ENCODE measurements at regions not wholly inside any gene's neighbourhood (a gene's known extent, or its start where the extent isn't known, plus 50 kb on each side); places are given as distances from the start of the nearest gene placed in this dataset.

DNA sequence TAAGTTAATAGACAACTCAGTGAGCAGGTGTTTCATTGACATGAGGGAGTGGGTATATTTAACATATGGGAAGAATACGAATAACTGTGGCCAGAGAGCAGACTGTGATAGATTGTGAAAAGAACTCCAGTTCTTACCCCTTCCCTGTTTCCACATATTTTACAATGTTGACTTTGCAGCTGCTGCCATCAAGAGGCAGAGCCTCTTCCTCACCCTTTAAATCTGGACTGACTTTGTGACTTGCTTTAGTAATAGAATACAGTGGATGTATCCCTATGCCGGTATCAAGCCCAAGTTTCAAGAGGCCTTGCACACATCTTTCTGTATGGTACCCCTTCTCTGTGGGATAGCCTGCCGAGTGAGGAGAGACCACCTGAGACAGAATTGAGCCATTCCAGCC is 356.7 kb downstream of the ETNK1 start:
- in situ Hi-C loops (cut with MboI): no loop called here
- TF ChIP-seq, protein P1, sequence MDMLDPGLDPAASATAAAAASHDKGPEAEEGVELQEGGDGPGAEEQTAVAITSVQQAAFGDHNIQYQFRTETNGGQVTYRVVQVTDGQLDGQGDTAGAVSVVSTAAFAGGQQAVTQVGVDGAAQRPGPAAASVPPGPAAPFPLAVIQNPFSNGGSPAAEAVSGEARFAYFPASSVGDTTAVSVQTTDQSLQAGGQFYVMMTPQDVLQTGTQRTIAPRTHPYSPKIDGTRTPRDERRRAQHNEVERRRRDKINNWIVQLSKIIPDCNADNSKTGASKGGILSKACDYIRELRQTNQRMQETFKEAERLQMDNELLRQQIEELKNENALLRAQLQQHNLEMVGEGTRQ (IDR thresholded peaks at IDR 0.05; ENCODE audit: borderline replicate concordance, low read depth, low read length): no peak
- TF ChIP-seq, protein P2, sequence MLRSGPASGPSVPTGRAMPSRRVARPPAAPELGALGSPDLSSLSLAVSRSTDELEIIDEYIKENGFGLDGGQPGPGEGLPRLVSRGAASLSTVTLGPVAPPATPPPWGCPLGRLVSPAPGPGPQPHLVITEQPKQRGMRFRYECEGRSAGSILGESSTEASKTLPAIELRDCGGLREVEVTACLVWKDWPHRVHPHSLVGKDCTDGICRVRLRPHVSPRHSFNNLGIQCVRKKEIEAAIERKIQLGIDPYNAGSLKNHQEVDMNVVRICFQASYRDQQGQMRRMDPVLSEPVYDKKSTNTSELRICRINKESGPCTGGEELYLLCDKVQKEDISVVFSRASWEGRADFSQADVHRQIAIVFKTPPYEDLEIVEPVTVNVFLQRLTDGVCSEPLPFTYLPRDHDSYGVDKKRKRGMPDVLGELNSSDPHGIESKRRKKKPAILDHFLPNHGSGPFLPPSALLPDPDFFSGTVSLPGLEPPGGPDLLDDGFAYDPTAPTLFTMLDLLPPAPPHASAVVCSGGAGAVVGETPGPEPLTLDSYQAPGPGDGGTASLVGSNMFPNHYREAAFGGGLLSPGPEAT (IDR thresholded peaks at IDR 0.05; ENCODE audit: low read depth): no peak
- no peak for TF ChIP-seq MYC (IDR thresholded peaks at IDR 0.05; ENCODE audit: insufficient read depth, insufficient read length, insufficient replicate concordance, low read length, severe bottlenecking)
- no peak for TF ChIP-seq FOS (IDR thresholded peaks at IDR 0.05; ENCODE audit: borderline replicate concordance, extremely low read depth, insufficient read length)
- TF ChIP-seq, protein P3, sequence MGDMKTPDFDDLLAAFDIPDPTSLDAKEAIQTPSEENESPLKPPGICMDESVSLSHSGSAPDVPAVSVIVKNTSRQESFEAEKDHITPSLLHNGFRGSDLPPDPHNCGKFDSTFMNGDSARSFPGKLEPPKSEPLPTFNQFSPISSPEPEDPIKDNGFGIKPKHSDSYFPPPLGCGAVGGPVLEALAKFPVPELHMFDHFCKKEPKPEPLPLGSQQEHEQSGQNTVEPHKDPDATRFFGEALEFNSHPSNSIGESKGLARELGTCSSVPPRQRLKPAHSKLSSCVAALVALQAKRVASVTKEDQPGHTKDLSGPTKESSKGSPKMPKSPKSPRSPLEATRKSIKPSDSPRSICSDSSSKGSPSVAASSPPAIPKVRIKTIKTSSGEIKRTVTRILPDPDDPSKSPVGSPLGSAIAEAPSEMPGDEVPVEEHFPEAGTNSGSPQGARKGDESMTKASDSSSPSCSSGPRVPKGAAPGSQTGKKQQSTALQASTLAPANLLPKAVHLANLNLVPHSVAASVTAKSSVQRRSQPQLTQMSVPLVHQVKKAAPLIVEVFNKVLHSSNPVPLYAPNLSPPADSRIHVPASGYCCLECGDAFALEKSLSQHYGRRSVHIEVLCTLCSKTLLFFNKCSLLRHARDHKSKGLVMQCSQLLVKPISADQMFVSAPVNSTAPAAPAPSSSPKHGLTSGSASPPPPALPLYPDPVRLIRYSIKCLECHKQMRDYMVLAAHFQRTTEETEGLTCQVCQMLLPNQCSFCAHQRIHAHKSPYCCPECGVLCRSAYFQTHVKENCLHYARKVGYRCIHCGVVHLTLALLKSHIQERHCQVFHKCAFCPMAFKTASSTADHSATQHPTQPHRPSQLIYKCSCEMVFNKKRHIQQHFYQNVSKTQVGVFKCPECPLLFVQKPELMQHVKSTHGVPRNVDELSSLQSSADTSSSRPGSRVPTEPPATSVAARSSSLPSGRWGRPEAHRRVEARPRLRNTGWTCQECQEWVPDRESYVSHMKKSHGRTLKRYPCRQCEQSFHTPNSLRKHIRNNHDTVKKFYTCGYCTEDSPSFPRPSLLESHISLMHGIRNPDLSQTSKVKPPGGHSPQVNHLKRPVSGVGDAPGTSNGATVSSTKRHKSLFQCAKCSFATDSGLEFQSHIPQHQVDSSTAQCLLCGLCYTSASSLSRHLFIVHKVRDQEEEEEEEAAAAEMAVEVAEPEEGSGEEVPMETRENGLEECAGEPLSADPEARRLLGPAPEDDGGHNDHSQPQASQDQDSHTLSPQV (IDR thresholded peaks at IDR 0.05): no peak
- TF ChIP-seq CBFB (IDR thresholded peaks at IDR 0.05; ENCODE audit: low read depth): no peak
- TF ChIP-seq WRNIP1 (IDR thresholded peaks at IDR 0.05; ENCODE audit: borderline replicate concordance, low read depth, low read length): no peak
- TF ChIP-seq SP1 (IDR thresholded peaks at IDR 0.05; ENCODE audit: low read depth, low read length): no peak
- TF ChIP-seq NBN (IDR thresholded peaks at IDR 0.05): no peak
- TF ChIP-seq, protein P4, sequence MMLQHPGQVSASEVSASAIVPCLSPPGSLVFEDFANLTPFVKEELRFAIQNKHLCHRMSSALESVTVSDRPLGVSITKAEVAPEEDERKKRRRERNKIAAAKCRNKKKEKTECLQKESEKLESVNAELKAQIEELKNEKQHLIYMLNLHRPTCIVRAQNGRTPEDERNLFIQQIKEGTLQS (IDR thresholded peaks at IDR 0.05; ENCODE audit: borderline replicate concordance, extremely low read depth, low read depth, low read length): no peak
- TF ChIP-seq RAD51 (IDR thresholded peaks at IDR 0.05): no peak
- TF ChIP-seq, protein P5, sequence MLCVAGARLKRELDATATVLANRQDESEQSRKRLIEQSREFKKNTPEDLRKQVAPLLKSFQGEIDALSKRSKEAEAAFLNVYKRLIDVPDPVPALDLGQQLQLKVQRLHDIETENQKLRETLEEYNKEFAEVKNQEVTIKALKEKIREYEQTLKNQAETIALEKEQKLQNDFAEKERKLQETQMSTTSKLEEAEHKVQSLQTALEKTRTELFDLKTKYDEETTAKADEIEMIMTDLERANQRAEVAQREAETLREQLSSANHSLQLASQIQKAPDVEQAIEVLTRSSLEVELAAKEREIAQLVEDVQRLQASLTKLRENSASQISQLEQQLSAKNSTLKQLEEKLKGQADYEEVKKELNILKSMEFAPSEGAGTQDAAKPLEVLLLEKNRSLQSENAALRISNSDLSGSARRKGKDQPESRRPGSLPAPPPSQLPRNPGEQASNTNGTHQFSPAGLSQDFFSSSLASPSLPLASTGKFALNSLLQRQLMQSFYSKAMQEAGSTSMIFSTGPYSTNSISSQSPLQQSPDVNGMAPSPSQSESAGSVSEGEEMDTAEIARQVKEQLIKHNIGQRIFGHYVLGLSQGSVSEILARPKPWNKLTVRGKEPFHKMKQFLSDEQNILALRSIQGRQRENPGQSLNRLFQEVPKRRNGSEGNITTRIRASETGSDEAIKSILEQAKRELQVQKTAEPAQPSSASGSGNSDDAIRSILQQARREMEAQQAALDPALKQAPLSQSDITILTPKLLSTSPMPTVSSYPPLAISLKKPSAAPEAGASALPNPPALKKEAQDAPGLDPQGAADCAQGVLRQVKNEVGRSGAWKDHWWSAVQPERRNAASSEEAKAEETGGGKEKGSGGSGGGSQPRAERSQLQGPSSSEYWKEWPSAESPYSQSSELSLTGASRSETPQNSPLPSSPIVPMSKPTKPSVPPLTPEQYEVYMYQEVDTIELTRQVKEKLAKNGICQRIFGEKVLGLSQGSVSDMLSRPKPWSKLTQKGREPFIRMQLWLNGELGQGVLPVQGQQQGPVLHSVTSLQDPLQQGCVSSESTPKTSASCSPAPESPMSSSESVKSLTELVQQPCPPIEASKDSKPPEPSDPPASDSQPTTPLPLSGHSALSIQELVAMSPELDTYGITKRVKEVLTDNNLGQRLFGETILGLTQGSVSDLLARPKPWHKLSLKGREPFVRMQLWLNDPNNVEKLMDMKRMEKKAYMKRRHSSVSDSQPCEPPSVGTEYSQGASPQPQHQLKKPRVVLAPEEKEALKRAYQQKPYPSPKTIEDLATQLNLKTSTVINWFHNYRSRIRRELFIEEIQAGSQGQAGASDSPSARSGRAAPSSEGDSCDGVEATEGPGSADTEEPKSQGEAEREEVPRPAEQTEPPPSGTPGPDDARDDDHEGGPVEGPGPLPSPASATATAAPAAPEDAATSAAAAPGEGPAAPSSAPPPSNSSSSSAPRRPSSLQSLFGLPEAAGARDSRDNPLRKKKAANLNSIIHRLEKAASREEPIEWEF (IDR thresholded peaks at IDR 0.05; ENCODE audit: insufficient replicate concordance, low read depth, low read length): no peak

More for the DNA sequence above, 356.7 kb downstream of the ETNK1 start:
- ChIA-PET RAD21 (ENCODE audit: unreplicated experiment) (no interaction called here), POLR2A (no interaction called here), SMC1A (ENCODE audit: uncharacterized antibody, unreplicated experiment) (interaction anchor here (1.1 kb wide), 1 partner anchor 297 kb away, joined by 3 read pairs; no protein-coding TSS in a partner anchor), CTCF (no interaction called here)
- Histone ChIP-seq H4K20me1 (ENCODE audit: control insufficient read depth, insufficient read depth) (no peaks in the 10 kb centered on the region), H3K4me2 (ENCODE audit: control insufficient read depth, insufficient read depth) (no peak overlapping the region), H3K9ac (ENCODE audit: control insufficient read depth, insufficient read depth, low read length) (no peak overlapping the region), H3K4me1 (ENCODE audit: control insufficient read depth, insufficient read depth, low read length) (no peaks in the 10 kb centered on the region), H3K4me3 (no peak overlapping the region), H3K79me2 (ENCODE audit: control insufficient read depth, insufficient read depth, low read length) (no peaks in the 10 kb centered on the region), H3K27me3 (replicated peaks in 1 of 2; ENCODE audit: control insufficient read depth in 2 of 2, insufficient read depth in 2 of 2, low read length in 1 of 2) (no peaks in the 10 kb centered on the region), H3K36me3 (ENCODE audit: control insufficient read depth in 2 of 2, insufficient read depth in 2 of 2, low read length in 1 of 2) (no peaks in the 10 kb centered on the region), H3K9me3 (replicated peaks; ENCODE audit: control insufficient read depth, insufficient read depth, low read length) (no peaks in the 10 kb centered on the region), H2AFZ (ENCODE audit: control insufficient read depth, low read depth, low read length) (no peak overlapping the region), H3K27ac (ENCODE audit: control insufficient read depth, insufficient read depth) (no peak overlapping the region)
- no peak for ATAC-seq
- FAIRE-seq: no peak
- intact Hi-C loops (cut with micrococcal nuclease; ENCODE audit: unreplicated experiment): no loop called here
- BruUV-seq (replicated peaks): no TSS peak
- WGBS (ENCODE audit: insufficient coverage, insufficient replicate concordance, low lambda C conversion rate, missing lambda C conversion rate): 28% methylated on average over 3 of the region's 3 CpGs
- no peak for DNase-seq (ENCODE audit: low read depth, low spot score)
